GM18858 (cell line): ENCODE measurements at regions not wholly inside any gene's neighbourhood (a gene's known extent, or its start where the extent isn't known, plus 50 kb on each side); places are given as distances from the start of the nearest gene placed in this dataset.
"Not testable (repeated sequence)": the region's sequence is repeated elsewhere in the genome, so short reads cannot be mapped to it uniquely, and the experiment has no call there.

Experiments
- ATAC-seq: cut with Tn5 transposase; IDR thresholded peaks from one replicate; pipeline ENCODE4 v1.9.1; 2021; ENCODE audit not compliant: unreplicated experiment

DNA sequence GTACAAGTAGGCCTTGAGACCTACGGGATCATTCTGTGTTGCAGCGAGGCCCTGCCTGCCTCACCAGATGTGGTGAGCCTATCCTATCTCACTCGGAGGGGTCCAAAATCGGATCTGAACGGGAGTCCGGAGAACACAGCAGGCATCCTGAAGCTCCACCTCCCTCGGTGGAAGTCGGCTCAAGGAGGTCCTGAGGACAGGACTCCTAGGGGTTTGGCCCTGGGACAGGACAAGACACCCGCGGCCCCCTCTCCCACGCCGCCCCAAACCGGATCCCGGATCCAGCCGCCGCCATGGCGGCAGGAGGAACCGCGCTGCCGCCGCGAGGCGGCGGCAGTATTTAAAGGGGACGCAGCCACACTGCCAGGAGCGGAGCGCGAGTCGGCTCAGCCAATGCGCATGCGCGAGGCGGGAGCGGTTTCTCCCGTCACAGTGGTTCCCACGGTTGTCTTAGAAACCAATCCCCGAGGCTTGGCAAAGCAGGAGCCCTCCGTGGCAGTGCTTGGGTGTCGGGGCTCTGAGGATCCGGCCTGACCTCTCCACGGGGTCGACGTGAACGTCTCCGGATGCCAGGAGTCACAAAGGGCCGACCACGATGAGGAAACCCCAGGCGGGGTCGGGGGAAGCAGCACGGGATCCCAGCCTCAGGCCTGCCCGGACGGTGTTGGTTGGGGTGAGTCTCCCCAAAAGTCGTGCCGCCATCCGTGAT is 454.6 kb upstream of the ZNG1F start:
- ATAC-seq: peak; percentile 68

DNA sequence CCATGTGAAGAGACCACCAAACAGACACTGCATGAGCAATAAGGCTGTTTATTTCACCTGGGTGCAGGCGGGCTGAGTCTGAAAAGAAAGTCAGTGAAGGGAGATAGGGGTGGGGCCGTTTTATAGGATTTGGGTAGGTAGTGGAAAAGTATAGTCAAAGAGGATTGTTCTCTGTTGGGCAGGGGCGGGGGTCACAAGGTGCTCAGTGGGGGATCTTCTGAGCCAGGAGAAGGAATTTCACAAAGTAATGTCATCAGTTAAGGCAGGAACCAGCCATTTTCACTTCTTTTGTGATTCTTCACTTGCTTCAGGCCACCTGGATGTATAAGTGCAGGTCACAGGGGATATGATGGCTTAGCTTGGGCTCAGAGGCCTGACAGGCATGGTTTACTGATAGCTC is 444.6 kb upstream of the ZNG1F start:
- not testable (repeated sequence) for ATAC-seq

DNA sequence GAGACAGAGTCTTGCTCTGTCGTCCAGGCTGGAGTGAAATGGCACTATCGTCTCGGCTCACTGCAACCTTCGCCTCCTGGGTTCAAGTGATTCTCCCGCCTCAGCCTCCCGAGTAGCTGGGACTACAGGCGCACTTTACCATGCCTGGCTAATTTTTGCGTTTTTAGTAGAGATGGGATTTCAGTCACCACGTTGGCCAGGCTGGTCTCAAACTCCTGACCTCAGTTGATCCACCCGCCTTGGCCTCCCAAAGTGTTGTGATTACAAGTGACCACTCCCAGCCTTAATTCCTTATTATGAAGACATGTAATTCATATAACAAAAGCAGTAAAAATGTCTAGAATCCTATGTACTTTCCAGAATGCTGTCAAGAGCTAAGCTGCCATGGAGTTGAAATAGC is 434.5 kb upstream of the ZNG1F start:
- not testable (repeated sequence) for ATAC-seq

DNA sequence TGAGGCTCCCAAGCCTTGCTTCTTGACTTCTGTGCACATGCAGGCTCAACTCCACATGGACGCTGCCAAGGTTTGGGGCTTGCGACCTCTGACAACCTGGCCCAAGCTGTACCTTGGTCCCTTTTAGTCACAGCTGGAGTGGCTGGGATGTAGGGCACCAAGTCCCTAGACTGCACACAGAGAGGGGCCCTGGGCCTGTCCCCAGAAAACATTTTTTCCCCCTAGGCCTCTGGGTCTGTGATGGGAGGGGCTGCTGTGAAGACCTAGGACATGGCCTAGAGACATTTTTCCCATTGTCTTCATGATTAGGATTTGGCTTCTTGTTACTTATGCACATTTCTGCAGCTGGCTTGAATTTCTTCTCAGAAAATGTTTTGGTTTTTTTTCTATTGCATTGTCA is 430.1 kb upstream of the ZNG1F start:
- ATAC-seq: not testable (repeated sequence)

DNA sequence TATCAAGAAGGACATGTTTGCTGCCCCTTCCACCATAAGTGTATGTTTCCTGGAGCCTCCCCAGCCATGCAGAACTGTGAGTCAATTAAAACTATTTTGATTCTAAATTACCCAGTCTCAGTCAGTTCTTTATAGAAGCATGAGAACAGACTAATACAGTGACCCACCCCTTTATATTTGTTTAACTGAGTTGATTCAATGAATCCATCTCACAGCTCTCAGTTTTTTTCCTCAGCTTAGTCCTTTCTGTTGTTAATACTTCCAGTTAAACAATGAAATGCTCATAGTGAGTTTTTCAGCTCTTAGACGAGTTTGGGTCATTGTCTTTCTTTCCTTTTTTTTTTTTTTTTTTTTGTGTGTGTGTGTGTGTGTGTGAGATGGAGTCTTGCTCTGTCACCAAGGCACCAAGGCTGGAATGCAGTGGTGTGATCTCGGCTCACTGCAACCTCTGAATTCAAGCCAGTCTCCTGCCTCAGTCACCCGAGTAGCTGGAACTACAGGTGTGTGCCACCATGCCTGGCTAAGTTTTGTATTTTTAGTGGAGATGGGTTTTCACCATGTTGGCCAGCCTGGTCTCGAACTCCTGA is 417.9 kb upstream of the ZNG1F start:
- ATAC-seq: not testable (repeated sequence)

DNA sequence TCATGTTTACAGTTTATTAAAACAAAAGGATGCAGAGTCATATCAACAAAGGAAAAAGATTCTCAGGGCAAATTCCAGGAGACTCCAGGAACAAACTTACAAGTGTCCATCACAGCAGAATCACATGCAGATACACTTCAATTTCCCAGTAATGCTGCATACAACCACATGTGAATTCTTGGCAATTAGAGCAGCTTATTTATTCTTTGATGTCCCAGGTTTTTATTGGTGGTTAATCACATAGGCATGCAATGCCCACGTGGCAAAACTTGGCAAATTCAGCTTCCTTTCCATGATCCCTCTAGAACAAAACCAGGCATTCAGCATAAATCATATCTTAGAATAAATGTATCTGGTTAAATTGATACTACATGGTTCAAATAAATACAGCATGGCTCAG is 376.5 kb upstream of the ZNG1F start:
- ATAC-seq: not testable (repeated sequence)
